HK-2 (cell line): ENCODE measurements at regions not wholly inside any gene's neighbourhood (a gene's known extent, or its start where the extent isn't known, plus 50 kb on each side); places are given as distances from the start of the nearest gene placed in this dataset.
"Not testable (repeated sequence)": the region's sequence is repeated elsewhere in the genome, so short reads cannot be mapped to it uniquely, and the experiment has no call there.

Source experiments
- DNase-seq: peaks from one replicate; pipeline ENCODE4 v3.0.0-alpha.2; 2018; ENCODE audit not compliant: unreplicated experiment

GRCh38 chr13:82011355-82011754 is 1670.4 kb upstream of the SPRY2 start:
- no peak for DNase-seq

GRCh38 chr13:82010780-82011179 is 1669.9 kb upstream of the SPRY2 start:
- no peak for DNase-seq

GRCh38 chr13:82002710-82003109 is 1661.8 kb upstream of the SPRY2 start:
- no peak for DNase-seq

- no peak for DNase-seq
Observed at GRCh38 chr13:81995316-81995715, 1654.4 kb upstream of the SPRY2 start.

GRCh38 chr13:81990652-81991051 is 1649.7 kb upstream of the SPRY2 start:
- DNase-seq = no peak

- no peak for DNase-seq
Observed at GRCh38 chr13:81988567-81988966, 1647.6 kb upstream of the SPRY2 start.

GRCh38 chr13:81987677-81988357 is 1646.9 kb upstream of the SPRY2 start:
- DNase-seq = no peak

- DNase-seq = no peak
Observed at GRCh38 chr13:81987159-81987558, 1646.2 kb upstream of the SPRY2 start.

- DNase-seq = no peak
Observed at GRCh38 chr13:81986308-81986707, 1645.4 kb upstream of the SPRY2 start.

GRCh38 chr13:81957121-81957520 is 1616.2 kb upstream of the SPRY2 start:
- DNase-seq = no peak

GRCh38 chr13:81929988-81930387 is 1589.1 kb upstream of the SPRY2 start:
- no peak for DNase-seq

- no peak for DNase-seq
Observed at GRCh38 chr13:81927347-81927746, 1586.4 kb upstream of the SPRY2 start.

GRCh38 chr13:81917810-81918209 is 1576.9 kb upstream of the SPRY2 start:
- DNase-seq = no peak

GRCh38 chr13:81916461-81916860 is 1575.5 kb upstream of the SPRY2 start:
- DNase-seq = no peak

- no peak for DNase-seq
Observed at GRCh38 chr13:81907787-81908372, 1567.0 kb upstream of the SPRY2 start.

GRCh38 chr13:81888855-81889254 is 1547.9 kb upstream of the SPRY2 start:
- DNase-seq = no peak

- DNase-seq = no peak
Observed at GRCh38 chr13:81874681-81875661, 1534.0 kb upstream of the SPRY2 start.

GRCh38 chr13:81874253-81874652 is 1533.3 kb upstream of the SPRY2 start:
- no peak for DNase-seq

GRCh38 chr13:81872581-81872980 is 1531.7 kb upstream of the SPRY2 start:
- DNase-seq = peak; percentile 7

- not testable (repeated sequence) for DNase-seq
Observed at GRCh38 chr13:81871751-81872325, 1530.9 kb upstream of the SPRY2 start.

- no peak for DNase-seq
Observed at GRCh38 chr13:81848291-81848690, 1507.4 kb upstream of the SPRY2 start.

GRCh38 chr13:81846771-81847170 is 1505.8 kb upstream of the SPRY2 start:
- no peak for DNase-seq
